ENCODE measurements at regions not wholly inside any gene's neighbourhood (a gene's known extent, or its start where the extent isn't known, plus 50 kb on each side); places are given as distances from the start of the nearest gene placed in this dataset.

DNA sequence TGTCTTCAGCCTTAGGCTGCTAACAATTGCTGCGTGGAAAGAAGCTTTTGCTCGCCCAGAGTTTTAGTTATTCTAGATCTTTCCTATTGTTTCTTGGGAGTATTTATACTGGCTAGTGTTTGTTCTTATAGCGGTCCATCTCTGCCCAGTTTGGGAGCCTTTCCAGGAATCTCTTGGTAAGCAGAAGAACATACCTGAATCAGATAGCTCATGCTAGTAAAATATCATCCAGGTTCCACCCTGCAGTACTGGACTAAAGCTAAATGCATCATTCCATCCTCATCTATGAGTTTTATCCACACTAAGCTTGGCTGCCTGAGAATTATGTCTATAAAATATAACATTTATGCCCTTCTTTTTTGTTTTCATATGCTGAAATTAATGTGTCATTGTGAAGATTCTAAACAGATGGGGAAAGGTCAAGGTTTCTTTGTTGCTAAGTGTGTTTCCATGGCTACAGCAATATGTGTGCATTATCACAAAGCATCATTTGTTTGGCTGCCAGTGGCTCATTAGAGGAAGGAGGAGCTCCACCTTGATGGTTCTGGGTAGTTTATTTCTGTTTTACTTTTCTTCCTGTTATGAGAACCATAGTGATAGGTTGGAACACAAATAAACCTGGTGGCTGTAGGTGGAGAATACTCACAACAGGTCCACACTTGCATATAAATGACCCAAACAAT, 182.8 kb downstream of the PIK3C3 start:
- peak; percentile 34 for DNase-seq

GRCh38 chr18:42141439-42141838, 186.4 kb downstream of the PIK3C3 start:
- peak; percentile 3 for DNase-seq

- peak; percentile 27 for DNase-seq
Measured at GRCh38 chr18:42155024-42155423, 200.0 kb downstream of the PIK3C3 start.

DNA sequence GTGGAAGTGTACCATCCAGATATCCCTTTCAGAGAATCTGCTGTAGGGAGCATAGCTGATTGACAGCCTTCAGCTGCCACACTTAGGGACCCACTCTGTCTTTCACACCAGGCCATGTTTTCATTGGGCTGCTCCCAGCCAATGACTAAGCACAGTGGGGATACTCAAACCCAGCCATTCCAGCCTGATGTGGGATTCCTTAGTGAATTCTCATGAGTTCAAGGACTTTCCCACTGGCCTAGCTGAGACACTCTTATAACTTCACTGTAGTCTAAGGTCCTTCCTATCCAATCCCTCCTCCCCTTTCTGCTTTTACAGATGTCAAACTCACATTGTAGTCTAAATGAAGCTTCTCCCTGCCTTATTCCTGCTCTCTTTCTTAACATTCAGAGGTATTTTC, 201.2 kb downstream of the PIK3C3 start:
- no peak for DNase-seq

GRCh38 chr18:42157420-42157819, 202.4 kb downstream of the PIK3C3 start:
- DNase-seq = no peak

GRCh38 chr18:42157878-42158277, 202.8 kb downstream of the PIK3C3 start:
- peak; percentile 32 for DNase-seq

GRCh38 chr18:42159146-42159545, 204.1 kb downstream of the PIK3C3 start:
- DNase-seq = no peak

DNA sequence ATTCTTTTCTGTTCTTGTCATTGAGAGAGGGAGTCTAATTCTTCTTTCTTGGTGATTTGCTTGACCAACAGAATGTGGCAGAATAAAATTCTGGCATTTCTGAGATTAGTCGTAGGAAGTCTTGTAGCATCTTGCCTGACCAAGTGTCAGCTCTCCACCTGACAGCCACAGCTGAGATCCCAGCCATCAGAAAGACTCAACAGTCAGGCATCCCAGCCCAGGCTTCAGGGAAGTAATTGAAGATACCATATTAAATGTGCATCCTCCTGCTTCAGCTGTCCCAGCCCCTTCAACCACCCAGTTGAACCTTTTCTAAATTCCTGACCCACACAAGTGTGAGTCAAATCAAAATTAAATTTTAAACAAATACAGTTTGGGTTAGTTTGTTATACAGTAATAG, 208.3 kb downstream of the PIK3C3 start:
- no peak for DNase-seq

- no peak for DNase-seq
Measured at GRCh38 chr18:42164556-42164955, 209.5 kb downstream of the PIK3C3 start.

DNA sequence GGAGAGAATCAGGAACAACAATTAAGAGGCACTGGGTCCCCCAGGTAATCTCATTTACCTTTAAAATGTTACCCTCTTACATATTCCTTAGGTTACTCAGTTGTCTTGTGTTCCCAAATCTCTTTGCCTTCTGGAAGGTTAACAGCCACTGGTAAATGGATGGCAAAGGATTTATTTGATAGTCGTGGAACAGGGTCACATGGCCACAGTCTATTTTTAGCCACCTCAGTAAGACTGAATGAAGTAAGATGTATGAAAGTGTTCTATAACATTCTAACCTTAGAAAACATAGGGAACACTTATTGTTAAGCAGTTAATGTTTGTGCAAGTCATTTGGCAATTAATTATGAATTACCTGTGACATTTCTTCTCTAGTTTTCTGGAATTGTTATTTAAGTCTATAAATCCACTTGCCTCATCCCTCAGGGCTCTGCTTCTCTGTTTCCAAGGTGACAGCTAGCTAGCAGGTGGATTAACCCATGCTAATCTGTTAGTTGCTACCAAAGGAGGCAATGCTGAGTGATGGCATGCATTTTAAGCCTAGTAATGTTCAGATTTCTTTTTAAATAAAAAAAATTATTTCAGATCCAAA, 211.0 kb downstream of the PIK3C3 start:
- DNase-seq = no peak

DNA sequence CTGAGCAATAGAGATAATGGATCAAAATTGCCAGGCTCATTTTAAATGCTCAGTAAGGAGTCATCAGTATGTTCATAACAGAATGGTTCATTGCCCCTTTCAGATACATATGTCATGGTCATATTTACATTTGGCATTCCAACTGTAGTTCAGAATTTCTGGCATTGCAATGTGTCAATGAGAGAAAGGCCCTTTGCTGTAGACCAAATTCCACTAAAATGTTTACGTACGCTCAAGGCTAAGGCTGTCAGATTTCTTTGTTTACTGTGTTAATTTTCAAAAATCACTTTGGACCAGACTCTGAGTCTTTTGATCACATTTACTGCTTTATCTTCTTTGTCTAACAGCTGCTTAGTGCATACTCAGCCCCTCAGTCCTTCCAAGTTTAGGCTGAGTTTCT, 213.5 kb downstream of the PIK3C3 start:
- DNase-seq = no peak

- DNase-seq = no peak
Measured at GRCh38 chr18:42168907-42169306, 213.9 kb downstream of the PIK3C3 start.

GRCh38 chr18:42174909-42175308, 219.9 kb downstream of the PIK3C3 start:
- DNase-seq = no peak

GRCh38 chr18:42176599-42176998, 221.6 kb downstream of the PIK3C3 start:
- no peak for DNase-seq

GRCh38 chr18:42177390-42177789, 222.4 kb downstream of the PIK3C3 start:
- DNase-seq = no peak

GRCh38 chr18:42178376-42179080, 223.5 kb downstream of the PIK3C3 start:
- DNase-seq = no peak

- DNase-seq = no peak
Measured at GRCh38 chr18:42179542-42180121, 224.6 kb downstream of the PIK3C3 start.

DNA sequence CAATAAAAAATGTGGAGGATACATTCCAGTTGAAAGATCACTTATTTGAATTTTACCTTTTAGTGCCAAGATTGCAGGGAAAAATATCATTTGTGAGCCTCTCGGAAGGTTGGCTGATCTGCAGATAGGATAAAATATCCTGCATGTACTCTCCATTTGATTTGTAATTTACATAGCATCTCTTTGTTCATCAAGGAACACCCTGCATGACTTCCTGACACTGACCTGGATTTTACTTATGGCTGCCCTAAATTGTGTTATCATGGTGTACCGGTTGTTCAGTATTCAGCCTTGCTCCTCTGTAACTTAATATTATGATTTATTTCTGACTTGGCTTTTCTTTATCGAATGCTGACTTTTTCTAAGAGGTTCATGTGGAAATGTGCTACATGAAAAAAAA, 226.4 kb downstream of the PIK3C3 start:
- DNase-seq = no peak

GRCh38 chr18:42182728-42183700, 228.0 kb downstream of the PIK3C3 start:
- no peak for DNase-seq

GRCh38 chr18:42183746-42184145, 228.7 kb downstream of the PIK3C3 start:
- DNase-seq = no peak

DNA sequence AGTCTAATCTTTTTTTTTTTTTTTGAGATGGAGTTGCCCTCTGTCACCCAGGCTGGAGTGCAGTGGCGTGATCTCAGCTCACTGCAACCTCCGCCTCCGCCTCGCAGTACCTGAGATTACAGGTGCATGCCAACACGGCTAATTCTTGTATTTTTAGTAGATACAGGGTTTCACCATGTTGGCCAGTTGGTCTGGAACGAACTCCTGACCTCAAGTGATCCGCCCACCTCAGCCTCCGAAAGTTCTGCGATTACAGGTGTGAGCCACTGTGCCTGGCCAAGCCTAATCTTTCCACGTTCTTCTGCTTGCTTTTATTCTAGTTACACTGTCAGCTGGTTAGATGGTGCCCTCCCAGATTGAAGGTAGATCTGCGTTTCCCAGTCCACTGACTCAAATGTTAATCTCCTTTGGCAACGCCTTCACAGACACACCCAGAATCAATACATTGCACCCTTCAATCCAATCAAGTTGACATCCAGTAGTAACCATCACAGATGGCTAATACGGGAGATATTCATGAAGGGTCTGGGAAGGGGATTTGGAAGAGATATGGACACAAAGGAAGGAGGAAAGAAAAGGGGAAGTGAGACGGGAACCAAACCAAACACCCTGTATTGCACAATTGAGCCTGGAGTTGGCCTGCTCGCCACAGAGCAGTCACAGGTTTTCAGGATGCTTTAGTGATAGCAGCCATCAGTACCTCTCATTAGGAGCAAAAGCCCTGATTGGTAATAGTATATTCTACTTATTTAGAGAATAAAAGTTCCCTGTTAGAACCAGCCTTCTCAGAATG, 229.8 kb downstream of the PIK3C3 start:
- DNase-seq = no peak

GRCh38 chr18:42185486-42185885, 230.5 kb downstream of the PIK3C3 start:
- no peak for DNase-seq

All from NCI-H2171 (cell line).